Endothelial cell of hepatic sinusoid (primary cell): ENCODE measurements at regions not wholly inside any gene's neighbourhood (a gene's known extent, or its start where the extent isn't known, plus 50 kb on each side); places are given as distances from the start of the nearest gene placed in this dataset.
"Not testable (repeated sequence)": the region's sequence is repeated elsewhere in the genome, so short reads cannot be mapped to it uniquely, and the experiment has no call there.

ENCODE experiments used
- in situ Hi-C: cut with HindIII; loops from 2 replicates; pipeline ENCODE4 v1.10.0; 2017; ENCODE audit warnings: low sequenced_read_pairs

GRCh38 chr3:72001758-72002157 lies 216.8 kb upstream of the PROK2 start:
- in situ Hi-C loops: no loop called here

GRCh38 chr3:71998995-71999673 lies 214.2 kb upstream of the PROK2 start:
- in situ Hi-C loops: no loop called here

GRCh38 chr3:71997066-71997653 lies 212.2 kb upstream of the PROK2 start:
- in situ Hi-C loops: no loop called here

GRCh38 chr3:71994906-71995305 lies 210.0 kb upstream of the PROK2 start:
- in situ Hi-C loops: no loop called here

- in situ Hi-C loops: no loop called here
Observed at GRCh38 chr3:71994203-71994602, 209.3 kb upstream of the PROK2 start.

GRCh38 chr3:71991681-71992080 lies 206.7 kb upstream of the PROK2 start:
- in situ Hi-C loops: no loop called here

- in situ Hi-C loops: no loop called here
Observed at GRCh38 chr3:71991046-71991445, 206.1 kb upstream of the PROK2 start.

- in situ Hi-C loops: no loop called here
Observed at GRCh38 chr3:71990545-71990944, 205.6 kb upstream of the PROK2 start.

GRCh38 chr3:71989165-71989564 lies 204.2 kb upstream of the PROK2 start:
- in situ Hi-C loops: no loop called here

- in situ Hi-C loops: no loop called here
Observed at GRCh38 chr3:71987828-71988227, 202.9 kb upstream of the PROK2 start.

GRCh38 chr3:71987089-71987735 lies 202.3 kb upstream of the PROK2 start:
- in situ Hi-C loops: no loop called here

- in situ Hi-C loops: no loop called here
Observed at GRCh38 chr3:71986606-71987005, 201.7 kb upstream of the PROK2 start.

- in situ Hi-C loops: no loop called here
Observed at GRCh38 chr3:71984843-71985613, 200.1 kb upstream of the PROK2 start.

- in situ Hi-C loops: no loop called here
Observed at GRCh38 chr3:71983694-71984093, 198.7 kb upstream of the PROK2 start.

GRCh38 chr3:71982506-71983258 lies 197.7 kb upstream of the PROK2 start:
- in situ Hi-C loops: not testable (repeated sequence)

GRCh38 chr3:71979175-71979574 lies 194.2 kb upstream of the PROK2 start:
- in situ Hi-C loops: no loop called here

GRCh38 chr3:71978150-71978721 lies 193.3 kb upstream of the PROK2 start:
- in situ Hi-C loops: no loop called here

GRCh38 chr3:71977525-71977924 lies 192.6 kb upstream of the PROK2 start:
- in situ Hi-C loops: no loop called here

GRCh38 chr3:71975573-71975972 lies 190.6 kb upstream of the PROK2 start:
- in situ Hi-C loops: no loop called here

- in situ Hi-C loops: no loop called here
Observed at GRCh38 chr3:71974786-71975185, 189.8 kb upstream of the PROK2 start.
